Common myeloid progenitor, CD34-positive (primary cell): ENCODE measurements at regions not wholly inside any gene's neighbourhood (a gene's known extent, or its start where the extent isn't known, plus 50 kb on each side); places are given as distances from the start of the nearest gene placed in this dataset.

Source experiments
- CTCF ChIA-PET: fragments of 350-600 bp; sonication (Branson Sonifier 250); formaldehyde crosslinking; loops from one replicate; lab custom pipeline; 2021; ENCODE audit warnings: antibody characterized with exemption; lab: Charles Lee
- POLR2A ChIA-PET: fragments of 350-600 bp; sonication (Branson Sonifier 250); formaldehyde crosslinking; loops from one replicate; lab custom pipeline; 2021; ENCODE audit warnings: antibody characterized with exemption; lab: Charles Lee
- DNase-seq, 3 donors: peaks; one replicate each; pipeline versions ENCODE4 v3.0.0 to v3.0.0-alpha.2; 2013
- H3K27ac ChIP-seq, 2 experiments: 1 replicate in 1 of 2; 2 replicates in 1 of 2; pipeline ENCODE4 v1.7.0; 2013; ENCODE audit warnings: inconsistent platforms in 2 of 2, low read length in 2 of 2, mild to moderate bottlenecking in 2 of 2, low read depth in 1 of 2, moderate library complexity in 1 of 2; ENCODE audit not compliant: severe bottlenecking in 2 of 2, insufficient read depth in 1 of 2, poor library complexity in 1 of 2
- H3K27me3 ChIP-seq, 5 experiments: replicated peaks in 2 of 5; 1 replicate in 3 of 5; 2 replicates in 2 of 5; pipeline versions ENCODE4 v1.6.1 to v1.7.0; 2013; ENCODE audit warnings: low read length in 4 of 5, mild to moderate bottlenecking in 2 of 5, moderate library complexity in 2 of 5, inconsistent platforms in 1 of 5; ENCODE audit not compliant: insufficient read depth in 5 of 5, control insufficient read depth in 4 of 5
- H3K36me3 ChIP-seq, 4 experiments: 1 replicate in 2 of 4; 2 replicates in 2 of 4; pipeline versions ENCODE4 v1.6.1 to v1.7.0; 2013; ENCODE audit warnings: low read length in 3 of 4, control low read depth in 1 of 4, mild to moderate bottlenecking in 1 of 4; ENCODE audit not compliant: control insufficient read depth in 4 of 4, insufficient read depth in 4 of 4
- H3K4me1 ChIP-seq, 4 experiments: 1 replicate in 3 of 4; 2 replicates in 1 of 4; pipeline versions ENCODE4 v1.6.1 to v1.7.1; 2013; ENCODE audit warnings: low read length in 3 of 4, mild to moderate bottlenecking in 3 of 4, control low read depth in 1 of 4, inconsistent platforms in 1 of 4, moderate library complexity in 1 of 4; ENCODE audit not compliant: control insufficient read depth in 4 of 4, insufficient read depth in 4 of 4; ENCODE audit errors: control extremely low read depth in 1 of 4
- H3K4me3 ChIP-seq, 7 experiments: 1 replicate in 4 of 7; 2 replicates in 3 of 7; pipeline versions ENCODE4 v1.5.1 to v1.7.0; 2013; ENCODE audit warnings: mild to moderate bottlenecking in 7 of 7, low read length in 6 of 7, moderate library complexity in 6 of 7, inconsistent platforms in 2 of 7, low read depth in 2 of 7, control low read depth in 1 of 7; ENCODE audit not compliant: insufficient read depth in 4 of 7, control insufficient read depth in 1 of 7; ENCODE audit errors: extremely low read depth in 1 of 7
- H3K9me3 ChIP-seq, 5 experiments: 1 replicate in 4 of 5; 2 replicates in 1 of 5; pipeline versions ENCODE4 v1.6.1 to v1.7.1; 2013; ENCODE audit warnings: low read length in 4 of 5, mild to moderate bottlenecking in 2 of 5, inconsistent platforms in 1 of 5, low read depth in 1 of 5, moderate library complexity in 1 of 5; ENCODE audit not compliant: control insufficient read depth in 4 of 5, insufficient read depth in 2 of 5; ENCODE audit errors: control extremely low read depth in 1 of 5
- WGBS: methylation state at CpG from one replicate; pipeline ENCODE4 v1.1.5; 2013; ENCODE audit not compliant: insufficient coverage; 5-methylcytosine and 5-hydroxymethylcytosine counted together

DNA sequence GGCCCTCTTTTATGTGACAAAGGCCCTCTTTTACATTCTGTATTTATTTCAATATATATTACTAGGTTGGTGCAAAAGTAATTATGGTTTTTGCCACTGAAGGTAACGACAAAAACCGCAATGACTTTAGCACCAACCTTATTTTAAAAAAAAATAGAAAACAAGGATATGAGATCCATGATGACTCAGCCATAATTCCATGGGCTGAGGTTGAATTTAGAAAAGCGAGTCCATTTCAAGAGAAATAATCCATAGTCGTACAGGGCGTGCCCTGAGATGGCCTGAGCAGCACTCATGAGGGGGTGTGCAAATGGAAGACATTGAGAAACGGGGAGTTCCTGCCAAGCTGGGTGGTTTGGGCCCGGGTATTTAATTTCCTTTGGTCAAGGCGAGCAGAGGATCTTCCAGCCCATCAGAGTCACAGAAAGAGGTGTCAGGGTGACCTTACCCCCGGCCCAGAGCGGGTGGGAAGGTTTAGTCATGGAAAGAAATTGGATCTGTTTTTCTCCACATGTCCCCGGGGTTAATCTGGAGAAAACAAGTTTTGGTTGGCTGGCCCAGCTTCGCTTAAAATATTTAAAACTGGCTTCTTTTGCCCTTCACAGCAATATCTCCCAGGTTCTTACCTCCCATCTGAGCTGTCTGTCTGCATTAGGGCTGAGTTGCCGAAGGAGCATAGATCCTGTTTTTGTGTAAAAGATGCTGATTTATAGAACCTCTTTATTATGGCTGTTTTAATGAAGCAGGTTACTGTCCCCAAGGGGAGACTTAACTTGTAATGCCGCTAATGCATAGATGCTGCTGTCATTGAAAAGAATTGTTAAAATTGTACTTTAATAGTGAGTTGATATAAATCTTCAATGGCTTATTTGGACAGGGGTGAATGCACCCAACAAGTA, 255.6 kb downstream of the PREX1 start:
- Histone ChIP-seq H3K27me3 (peaks cover 0 to 18% (median 3%) of the 10 kb centered on the region in 5 experiments), H3K4me3 (no peak overlapping the region), H3K27ac (no peak overlapping the region), H3K4me1 (no peaks in the 10 kb centered on the region), H3K36me3 (no peaks in the 10 kb centered on the region), H3K9me3 (no peaks in the 10 kb centered on the region)
- DNase-seq = no peak
- CTCF ChIA-PET = no interaction called here
- WGBS = 94% methylated on average over 14 of the region's 14 CpGs
- POLR2A ChIA-PET = no interaction called here

DNA sequence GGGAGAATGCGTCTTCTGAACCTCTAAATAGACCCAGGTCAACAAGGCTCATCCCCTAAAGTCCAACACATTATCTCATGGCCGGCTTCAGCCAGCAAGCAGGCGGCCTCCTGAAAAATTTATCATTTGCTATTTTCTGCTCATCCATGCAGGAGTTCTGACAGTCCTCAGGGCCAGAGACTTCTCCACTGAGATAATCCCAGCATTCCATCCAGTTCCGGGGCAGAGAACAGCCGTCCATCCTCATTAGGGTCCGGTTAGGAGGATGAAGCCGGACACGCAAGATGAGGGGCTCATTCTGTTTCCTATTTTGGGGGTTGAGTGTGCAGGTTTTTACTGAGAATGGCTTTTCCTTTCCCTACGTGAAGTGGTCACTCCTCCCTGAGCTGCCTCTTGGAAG, 258.1 kb downstream of the PREX1 start:
- no peaks in the 10 kb centered on the region for H3K9me3 ChIP-seq
- ChIA-PET CTCF (no interaction called here), POLR2A (no interaction called here)
- no peak overlapping the region for H3K4me3 ChIP-seq
- peaks cover 0 to 18% (median 3%) of the 10 kb centered on the region in 5 experiments for H3K27me3 ChIP-seq
- no peaks in the 10 kb centered on the region for H3K36me3 ChIP-seq
- H3K4me1 ChIP-seq = no peaks in the 10 kb centered on the region
- 98% methylated on average over 7 of the region's 9 CpGs for WGBS
- H3K27ac ChIP-seq = no peak overlapping the region
- DNase-seq = no peak

DNA sequence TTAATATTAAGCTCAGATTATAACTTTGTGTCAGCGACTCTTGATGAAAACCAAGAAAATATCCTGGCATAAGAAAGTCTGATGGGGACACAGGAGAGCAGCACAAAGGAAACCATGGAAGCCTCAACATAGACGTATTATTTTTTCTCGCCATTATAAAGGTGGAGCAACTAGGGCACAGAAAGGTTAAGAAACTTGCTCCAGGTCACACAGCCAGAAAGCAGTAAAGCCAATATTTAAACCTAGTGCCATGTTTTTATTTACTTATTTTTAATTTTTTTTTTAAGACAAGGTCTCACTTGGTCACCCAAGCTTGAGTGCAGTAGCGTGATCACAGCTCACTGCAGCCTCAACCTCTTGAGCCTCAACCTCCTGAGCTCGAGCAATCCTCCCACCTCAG, 259.3 kb downstream of the PREX1 start:
- POLR2A ChIA-PET = no interaction called here
- CTCF ChIA-PET = no interaction called here
- Histone ChIP-seq H3K27me3 (peaks cover 0 to 17% (median 3%) of the 10 kb centered on the region in 5 experiments), H3K36me3 (no peaks in the 10 kb centered on the region), H3K27ac (no peak overlapping the region), H3K9me3 (peaks cover 0 to 2% (median 0%) of the 10 kb centered on the region in 5 experiments), H3K4me3 (no peak overlapping the region), H3K4me1 (no peaks in the 10 kb centered on the region)
- DNase-seq = no peak
- WGBS = 98% methylated on average over 3 of the region's 5 CpGs

DNA sequence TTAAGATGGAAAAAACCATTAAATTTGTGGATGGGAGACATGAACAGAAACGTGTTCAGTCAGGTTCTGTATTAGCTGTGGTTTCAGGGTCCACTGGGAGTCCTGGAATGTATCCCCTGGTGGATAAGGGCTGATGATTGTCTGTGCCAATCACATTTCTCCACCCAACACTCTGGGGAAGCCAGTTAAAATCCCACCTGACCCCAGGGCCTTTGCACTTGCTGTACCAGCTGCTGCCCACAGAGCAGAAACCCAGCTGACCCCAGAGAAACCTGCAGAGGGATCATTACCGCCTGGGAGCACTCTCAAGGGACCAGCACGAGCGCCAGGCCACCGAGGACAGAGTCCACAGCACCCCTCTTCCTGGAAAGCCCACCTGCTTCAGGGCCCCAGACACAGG, 260.7 kb downstream of the PREX1 start:
- no peaks in the 10 kb centered on the region for H3K36me3 ChIP-seq
- peaks cover 0 to 12% (median 0%) of the 10 kb centered on the region in 5 experiments for H3K27me3 ChIP-seq
- ChIA-PET CTCF (no interaction called here), POLR2A (no interaction called here)
- H3K4me1 ChIP-seq = no peaks in the 10 kb centered on the region
- no peak for DNase-seq
- 96% methylated on average over 5 of the region's 5 CpGs for WGBS
- no peak overlapping the region for H3K4me3 ChIP-seq
- H3K9me3 ChIP-seq = peaks cover 0 to 2% (median 0%) of the 10 kb centered on the region in 5 experiments
- no peak overlapping the region for H3K27ac ChIP-seq

DNA sequence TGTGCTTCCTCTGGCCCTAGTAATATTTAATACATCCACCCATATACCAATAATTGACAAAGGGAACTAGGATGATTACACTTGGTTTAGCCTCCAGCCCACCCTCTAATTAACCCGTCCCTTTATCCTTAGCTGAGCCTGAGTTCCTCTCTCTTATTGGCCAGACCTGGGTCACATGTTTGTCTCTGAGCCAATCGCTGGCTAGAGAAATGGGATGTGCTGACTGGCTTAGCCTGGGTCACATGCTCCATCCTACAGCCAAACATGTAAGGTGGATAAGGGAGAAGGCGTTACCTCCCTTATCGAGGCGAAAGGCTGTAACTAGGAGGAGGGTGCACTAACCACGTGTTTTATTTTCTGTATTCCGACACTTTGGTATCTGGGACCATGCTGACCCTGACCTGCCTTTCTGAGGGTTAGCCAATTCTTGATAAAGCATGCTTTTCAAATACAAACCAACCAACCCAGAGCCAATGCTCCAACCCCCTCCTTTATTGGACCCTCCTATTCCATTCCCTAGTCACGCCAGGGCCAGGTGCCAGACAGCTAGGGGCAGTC, 262.7 kb downstream of the PREX1 start:
- CTCF ChIA-PET = no interaction called here
- Histone ChIP-seq H3K4me1 (no peaks in the 10 kb centered on the region), H3K36me3 (no peaks in the 10 kb centered on the region), H3K27me3 (peaks cover 0 to 12% (median 0%) of the 10 kb centered on the region in 5 experiments), H3K27ac (no peak overlapping the region), H3K9me3 (peaks cover 0 to 2% (median 0%) of the 10 kb centered on the region in 5 experiments), H3K4me3 (no peak overlapping the region)
- DNase-seq = no peak
- POLR2A ChIA-PET = no interaction called here
- WGBS = 94% methylated on average over 4 of the region's 8 CpGs

DNA sequence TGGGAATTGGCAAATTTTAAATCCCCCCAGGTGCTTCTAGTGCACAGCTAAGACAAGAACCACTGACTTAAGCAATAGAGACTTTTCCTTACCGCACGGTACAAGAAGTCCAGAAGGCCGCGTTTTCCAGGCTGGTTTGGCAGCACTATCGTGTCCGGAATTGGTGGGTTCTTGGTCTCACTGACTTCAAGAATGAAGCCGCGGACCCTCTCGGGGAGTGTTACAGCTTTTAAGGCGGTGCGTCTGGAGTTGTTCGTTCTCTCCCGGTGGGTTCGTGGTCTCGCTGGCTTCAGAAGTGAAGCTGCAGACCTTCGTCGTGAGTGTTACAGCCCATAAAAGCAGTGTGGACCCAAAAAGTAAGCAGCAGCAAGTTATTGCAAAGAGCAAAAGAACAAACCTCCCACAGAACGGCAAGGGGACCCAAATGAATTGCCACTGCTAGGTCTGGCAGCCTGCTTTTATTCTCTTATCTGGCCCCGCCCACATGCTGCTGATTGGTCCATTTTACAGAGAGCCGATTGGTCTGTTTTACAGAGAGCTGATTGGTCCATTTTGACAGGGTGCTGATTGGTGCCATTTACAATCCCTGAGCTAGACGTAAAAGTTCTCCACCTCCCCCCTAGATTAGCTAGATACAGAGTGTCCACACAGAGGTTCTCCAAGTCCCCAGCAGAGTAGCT, 264.5 kb downstream of the PREX1 start:
- Histone ChIP-seq H3K9me3 (peaks cover 0 to 2% (median 0%) of the 10 kb centered on the region in 5 experiments), H3K4me3 (no peak overlapping the region), H3K36me3 (no peaks in the 10 kb centered on the region), H3K27ac (no peak overlapping the region), H3K27me3 (peaks cover 0 to 12% (median 0%) of the 10 kb centered on the region in 5 experiments), H3K4me1 (no peaks in the 10 kb centered on the region)
- ChIA-PET POLR2A (no interaction called here), CTCF (no interaction called here)
- DNase-seq = no peak
- WGBS = 97% methylated on average over 21 of the region's 21 CpGs
